ENCODE measurements at regions not wholly inside any gene's neighbourhood (a gene's known extent, or its start where the extent isn't known, plus 50 kb on each side); places are given as distances from the start of the nearest gene placed in this dataset.
A peak's percentile ranks its signal among the peaks of the same experiment; 100 is the strongest.

DNA sequence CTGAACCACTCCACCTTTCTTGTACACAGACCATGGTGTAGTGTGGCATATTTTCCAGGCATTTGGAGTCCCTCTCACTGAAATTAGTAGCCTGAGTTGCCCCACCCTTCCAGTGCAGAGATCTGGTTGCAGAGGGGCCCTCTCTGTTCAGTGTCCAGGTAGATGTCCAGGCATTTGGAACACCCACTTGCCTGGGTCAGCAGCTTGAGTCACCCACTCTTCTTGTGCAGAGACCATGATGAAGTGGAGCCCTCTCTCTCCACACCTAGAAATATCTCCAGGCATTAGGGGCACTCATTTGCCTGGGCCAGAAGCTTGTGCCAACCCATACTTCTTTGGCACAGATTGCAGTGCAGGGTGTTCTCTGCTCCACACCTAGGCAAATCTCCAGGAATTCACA, 2733.3 kb downstream of the PCDH7 start:
- Histone ChIP-seq H3K27ac (no peak overlapping the region), H3K4me1 (no peaks in the 10 kb centered on the region), H3K36me3 (no peaks in the 10 kb centered on the region), H3K9me3 (no peaks in the 10 kb centered on the region), H3K27me3 (no peaks in the 10 kb centered on the region), H3K4me3 (no peak overlapping the region)
- no peak for ATAC-seq
- intact Hi-C loops (cut with DNase I), result no loop called here
- TF ChIP-seq, protein P1, sequence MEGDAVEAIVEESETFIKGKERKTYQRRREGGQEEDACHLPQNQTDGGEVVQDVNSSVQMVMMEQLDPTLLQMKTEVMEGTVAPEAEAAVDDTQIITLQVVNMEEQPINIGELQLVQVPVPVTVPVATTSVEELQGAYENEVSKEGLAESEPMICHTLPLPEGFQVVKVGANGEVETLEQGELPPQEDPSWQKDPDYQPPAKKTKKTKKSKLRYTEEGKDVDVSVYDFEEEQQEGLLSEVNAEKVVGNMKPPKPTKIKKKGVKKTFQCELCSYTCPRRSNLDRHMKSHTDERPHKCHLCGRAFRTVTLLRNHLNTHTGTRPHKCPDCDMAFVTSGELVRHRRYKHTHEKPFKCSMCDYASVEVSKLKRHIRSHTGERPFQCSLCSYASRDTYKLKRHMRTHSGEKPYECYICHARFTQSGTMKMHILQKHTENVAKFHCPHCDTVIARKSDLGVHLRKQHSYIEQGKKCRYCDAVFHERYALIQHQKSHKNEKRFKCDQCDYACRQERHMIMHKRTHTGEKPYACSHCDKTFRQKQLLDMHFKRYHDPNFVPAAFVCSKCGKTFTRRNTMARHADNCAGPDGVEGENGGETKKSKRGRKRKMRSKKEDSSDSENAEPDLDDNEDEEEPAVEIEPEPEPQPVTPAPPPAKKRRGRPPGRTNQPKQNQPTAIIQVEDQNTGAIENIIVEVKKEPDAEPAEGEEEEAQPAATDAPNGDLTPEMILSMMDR (IDR thresholded peaks at IDR 0.05), result no peak
- DNase-seq, result no peak

DNA sequence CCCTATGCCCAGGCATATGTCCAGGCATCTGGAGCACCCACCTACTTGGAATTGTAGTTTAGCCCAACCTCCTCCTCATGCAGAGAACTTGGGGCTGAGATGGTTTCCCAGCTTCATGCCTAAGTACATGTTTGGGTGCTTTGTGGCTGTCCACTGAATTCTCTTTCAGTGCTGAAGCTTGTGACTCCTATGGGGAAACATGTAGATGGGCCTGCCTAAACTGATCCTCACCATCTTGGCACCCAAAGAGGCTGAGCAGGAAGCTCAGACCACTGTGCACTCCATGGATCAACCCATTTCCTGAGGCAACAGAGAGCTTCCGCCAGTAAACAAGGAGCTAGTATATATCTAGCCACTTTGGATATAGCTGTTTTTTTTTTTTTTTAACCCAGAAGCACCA, 2733.7 kb downstream of the PCDH7 start:
- Histone ChIP-seq H3K36me3 (no peaks in the 10 kb centered on the region), H3K4me1 (no peaks in the 10 kb centered on the region), H3K27me3 (no peaks in the 10 kb centered on the region), H3K4me3 (no peak overlapping the region), H3K27ac (no peak overlapping the region), H3K9me3 (no peaks in the 10 kb centered on the region)
- intact Hi-C loops (cut with DNase I), result no loop called here
- ATAC-seq (no peak), DNase-seq (no peak)
- TF ChIP-seq, protein P1 (IDR thresholded peaks at IDR 0.05), result no peak

DNA sequence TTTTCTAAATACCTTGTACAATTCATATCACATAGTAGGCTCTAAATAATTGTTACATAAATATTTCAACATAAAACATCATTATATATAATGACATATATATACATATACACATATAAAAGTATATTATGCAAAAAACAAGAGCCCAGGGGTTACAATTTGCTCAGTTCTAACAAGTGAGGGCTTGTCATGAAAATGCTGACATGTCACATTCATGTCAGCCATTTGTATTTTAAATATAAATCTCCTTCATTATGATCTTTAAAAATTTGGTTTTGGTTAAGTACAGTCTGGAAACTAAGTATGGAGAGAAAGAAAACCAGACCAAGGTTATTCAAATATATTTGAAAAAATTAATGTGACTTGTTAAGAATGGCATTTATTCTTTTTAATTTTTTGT, 2745.4 kb downstream of the PCDH7 start:
- intact Hi-C loops (cut with DNase I), result no loop called here
- no peak for ATAC-seq

DNA sequence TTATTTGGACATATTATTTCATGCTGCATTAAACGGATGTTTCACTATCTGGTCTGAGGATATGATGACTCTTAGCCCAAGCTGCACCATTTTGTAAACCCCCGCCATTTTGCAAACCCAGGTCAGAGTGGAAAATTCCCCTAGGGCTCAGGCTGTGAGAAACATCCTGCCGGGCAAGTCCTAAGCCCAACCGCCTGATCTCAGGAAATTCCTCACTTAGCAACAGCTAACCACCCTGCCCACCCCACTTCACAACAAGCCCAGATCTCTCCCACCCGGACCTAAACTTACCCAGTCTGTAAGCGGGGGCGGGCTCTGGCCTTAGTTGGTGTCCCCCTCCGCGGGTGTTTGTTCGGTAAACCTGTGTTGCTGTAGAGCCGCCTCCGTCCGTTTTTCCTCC, 2747.1 kb downstream of the PCDH7 start:
- Histone ChIP-seq H3K9me3 (no peaks in the 10 kb centered on the region), H3K36me3 (no peaks in the 10 kb centered on the region), H3K4me3 (no peak overlapping the region), H3K27ac (no peak overlapping the region), H3K4me1 (no peaks in the 10 kb centered on the region), H3K27me3 (no peaks in the 10 kb centered on the region)
- DNase-seq, result no peak
- ATAC-seq, result no peak
- intact Hi-C loops (cut with DNase I), result no loop called here
- TF ChIP-seq, protein P1 (IDR thresholded peaks at IDR 0.05), result no peak

More for the DNA sequence above, 2745.4 kb downstream of the PCDH7 start:
- Histone ChIP-seq H3K27me3 (no peaks in the 10 kb centered on the region), H3K36me3 (no peaks in the 10 kb centered on the region), H3K9me3 (no peaks in the 10 kb centered on the region), H3K4me1 (no peaks in the 10 kb centered on the region), H3K27ac (no peak overlapping the region), H3K4me3 (no peak overlapping the region)
- TF ChIP-seq, protein P1 (IDR thresholded peaks at IDR 0.05), result no peak
- DNase-seq, result no peak

DNA sequence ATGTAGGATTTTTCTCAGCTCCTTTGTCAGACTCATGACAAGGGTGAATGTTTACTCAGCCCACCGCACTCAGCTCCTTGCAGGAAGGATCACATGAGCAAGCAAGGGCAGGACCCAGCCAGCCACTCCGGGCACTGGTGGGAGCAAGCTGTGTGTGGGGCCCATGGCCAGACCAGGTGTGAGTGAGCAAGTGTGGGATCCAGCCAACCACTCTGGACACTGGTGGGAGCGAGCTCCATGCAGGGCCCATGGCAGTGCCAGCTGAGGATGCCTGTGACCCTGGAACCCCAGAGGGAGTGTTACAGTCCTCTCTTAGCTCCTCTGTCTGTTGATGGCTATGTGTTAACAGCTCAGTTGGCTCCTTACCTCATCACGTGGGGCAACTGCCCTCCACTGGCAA, 2750.6 kb downstream of the PCDH7 start:
- intact Hi-C loops (cut with DNase I), result no loop called here
- H3K27ac ChIP-seq, result no peak overlapping the region
- TF ChIP-seq, protein P1 (IDR thresholded peaks at IDR 0.05), result no peak
- ATAC-seq (peak; percentile 15), DNase-seq (no peak)
- H3K36me3 ChIP-seq, result no peaks in the 10 kb centered on the region
- H3K9me3 ChIP-seq, result no peaks in the 10 kb centered on the region
- no peaks in the 10 kb centered on the region for H3K27me3 ChIP-seq
- no peaks in the 10 kb centered on the region for H3K4me1 ChIP-seq
- H3K4me3 ChIP-seq, result no peak overlapping the region

DNA sequence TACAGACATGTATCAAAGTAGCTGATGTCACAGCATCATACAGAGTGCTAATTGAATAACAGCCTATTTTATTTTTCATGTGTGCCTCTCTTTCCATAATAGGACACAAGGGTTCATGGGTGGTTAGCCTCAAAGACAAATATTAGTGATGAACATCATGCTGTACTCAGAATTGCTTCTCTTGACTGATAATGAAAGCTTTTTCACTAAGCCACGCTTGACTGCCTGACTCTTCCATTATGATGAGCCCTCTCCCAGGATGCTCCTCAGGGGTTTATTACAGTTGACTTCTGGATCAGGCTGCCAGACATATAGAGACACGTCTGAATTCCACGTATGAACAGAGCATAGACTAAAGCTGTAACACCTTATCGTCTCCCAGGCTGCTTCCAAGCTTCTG, 2757.5 kb downstream of the PCDH7 start:
- no peak for DNase-seq
- Histone ChIP-seq H3K27me3 (no peaks in the 10 kb centered on the region), H3K27ac (no peak overlapping the region), H3K4me1 (no peaks in the 10 kb centered on the region), H3K36me3 (no peaks in the 10 kb centered on the region), H3K4me3 (no peak overlapping the region), H3K9me3 (no peaks in the 10 kb centered on the region)
- intact Hi-C loops (cut with DNase I), result no loop called here
- ATAC-seq, result no peak
- TF ChIP-seq, protein P1 (IDR thresholded peaks at IDR 0.05), result no peak
